HG02623 (cell line): ENCODE measurements at regions not wholly inside any gene's neighbourhood (a gene's known extent, or its start where the extent isn't known, plus 50 kb on each side); places are given as distances from the start of the nearest gene placed in this dataset.

Experiments used
- ATAC-seq: cut with Tn5 transposase; IDR thresholded peaks from one replicate; pipeline ENCODE4 v1.9.1; 2021; ENCODE audit warnings: moderate library complexity; ENCODE audit not compliant: unreplicated experiment

GRCh38 chr4:165666836-165667235 lies 206.2 kb upstream of the TLL1 start:
- ATAC-seq = no peak

- ATAC-seq = no peak
These were observed 205.1 kb upstream of the TLL1 start for GRCh38 chr4:165667969-165668368.

- ATAC-seq = no peak
These were observed 204.3 kb upstream of the TLL1 start for GRCh38 chr4:165668694-165669093.

- ATAC-seq = no peak
These were observed 196.0 kb upstream of the TLL1 start for GRCh38 chr4:165677081-165677480.

- no peak for ATAC-seq
These were observed 194.7 kb upstream of the TLL1 start for GRCh38 chr4:165678236-165678935.

GRCh38 chr4:165678936-165679325 lies 194.1 kb upstream of the TLL1 start:
- no peak for ATAC-seq

- no peak for ATAC-seq
These were observed 192.2 kb upstream of the TLL1 start for GRCh38 chr4:165680821-165681220.

- ATAC-seq = no peak
These were observed 190.4 kb upstream of the TLL1 start for GRCh38 chr4:165682611-165683010.

- ATAC-seq = no peak
These were observed 188.7 kb upstream of the TLL1 start for GRCh38 chr4:165684177-165684805.

GRCh38 chr4:165686756-165687155 lies 186.3 kb upstream of the TLL1 start:
- no peak for ATAC-seq

GRCh38 chr4:165689159-165689558 lies 183.9 kb upstream of the TLL1 start:
- no peak for ATAC-seq

GRCh38 chr4:165692082-165692481 lies 181.0 kb upstream of the TLL1 start:
- no peak for ATAC-seq

GRCh38 chr4:165698272-165698671 lies 174.8 kb upstream of the TLL1 start:
- no peak for ATAC-seq

GRCh38 chr4:165699055-165699454 lies 174.0 kb upstream of the TLL1 start:
- no peak for ATAC-seq

- no peak for ATAC-seq
These were observed 172.2 kb upstream of the TLL1 start for GRCh38 chr4:165700855-165701254.

- ATAC-seq = no peak
These were observed 165.9 kb upstream of the TLL1 start for GRCh38 chr4:165707128-165707527.

GRCh38 chr4:165709516-165709915 lies 163.5 kb upstream of the TLL1 start:
- no peak for ATAC-seq

- ATAC-seq = no peak
These were observed 163.0 kb upstream of the TLL1 start for GRCh38 chr4:165709973-165710526.

- no peak for ATAC-seq
These were observed 161.6 kb upstream of the TLL1 start for GRCh38 chr4:165711436-165711835.

- no peak for ATAC-seq
These were observed 161.1 kb upstream of the TLL1 start for GRCh38 chr4:165711912-165712311.

- no peak for ATAC-seq
These were observed 158.4 kb upstream of the TLL1 start for GRCh38 chr4:165714650-165715049.

GRCh38 chr4:165715211-165715610 lies 157.8 kb upstream of the TLL1 start:
- ATAC-seq = no peak
